Endothelial cell of umbilical vein (primary cell): ENCODE measurements at regions not wholly inside any gene's neighbourhood (a gene's known extent, or its start where the extent isn't known, plus 50 kb on each side); places are given as distances from the start of the nearest gene placed in this dataset.

ENCODE experiments used
- EZH2 ChIP-seq: IDR thresholded peaks from 2 replicates; pipeline ENCODE4 v1.6.1; 2012; ENCODE audit warnings: borderline replicate concordance, low read depth, mild to moderate bottlenecking, moderate library complexity, low read length, inconsistent platforms; ENCODE audit not compliant: severe bottlenecking
- GATA2 ChIP-seq: IDR thresholded peaks from 2 replicates; pipeline ENCODE4 v1.7.0; 2011; ENCODE audit warnings: low read depth, mild to moderate bottlenecking, moderate library complexity, mixed read lengths, low read length; ENCODE audit not compliant: insufficient read length, insufficient read depth
- JUN ChIP-seq: IDR thresholded peaks from 2 replicates; pipeline ENCODE4 v1.6.1; 2011; ENCODE audit warnings: borderline replicate concordance, low read depth; ENCODE audit not compliant: insufficient read length, insufficient read depth
- MYC ChIP-seq: IDR thresholded peaks from one replicate; pipeline ENCODE4 v1.6.1; 2011; ENCODE audit warnings: mild to moderate bottlenecking, low read depth, low read length
- POLR2A ChIP-seq: IDR thresholded peaks from 2 replicates; pipeline ENCODE4 v1.6.1; 2012; ENCODE audit warnings: low read depth, mild to moderate bottlenecking, control low read depth, low read length
- POLR2AphosphoS5 ChIP-seq: IDR thresholded peaks from 2 replicates; pipeline ENCODE4 v1.6.1; 2012; ENCODE audit warnings: low read depth, mild to moderate bottlenecking, control low read depth, low read length, moderate library complexity; ENCODE audit not compliant: insufficient read depth
- TF ChIP-seq, protein P1 (sequence below), 2 donors: IDR thresholded peaks; 1 replicate in 1 of 2; 2 replicates in 1 of 2; pipeline ENCODE4 v1.5.1; 2011; ENCODE audit warnings: low read length in 2 of 2, mild to moderate bottlenecking in 2 of 2, moderate library complexity in 2 of 2, control low read depth in 1 of 2, inconsistent platforms in 1 of 2, low read depth in 1 of 2; ENCODE audit not compliant: insufficient read depth in 1 of 2; ENCODE audit errors: extremely low read depth in 1 of 2
- TF ChIP-seq, protein P2 (sequence below): IDR thresholded peaks from 2 replicates; pipeline ENCODE4 v1.6.1; 2011; ENCODE audit not compliant: insufficient read depth, insufficient read length

DNA sequence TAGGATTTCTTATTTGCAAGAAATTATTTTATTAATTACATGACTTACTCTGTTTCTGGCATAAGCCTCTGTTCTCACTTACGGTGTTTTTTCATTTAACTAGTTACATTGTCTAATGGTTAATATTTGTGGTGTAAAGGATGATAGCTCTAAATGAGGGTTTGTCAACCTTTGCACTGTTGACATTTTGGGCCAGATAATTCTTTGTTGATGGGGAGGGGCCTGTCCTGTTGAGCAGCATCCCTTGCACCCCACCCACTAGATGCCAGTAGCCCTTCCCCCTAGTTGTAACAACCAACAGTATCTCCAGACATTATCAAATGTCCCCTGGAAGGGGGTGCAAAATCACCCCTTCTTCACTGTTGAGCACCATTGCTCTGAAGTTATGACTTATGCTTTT, 83.6 kb upstream of the SLC44A3 start:
- TF ChIP-seq, protein P1, sequence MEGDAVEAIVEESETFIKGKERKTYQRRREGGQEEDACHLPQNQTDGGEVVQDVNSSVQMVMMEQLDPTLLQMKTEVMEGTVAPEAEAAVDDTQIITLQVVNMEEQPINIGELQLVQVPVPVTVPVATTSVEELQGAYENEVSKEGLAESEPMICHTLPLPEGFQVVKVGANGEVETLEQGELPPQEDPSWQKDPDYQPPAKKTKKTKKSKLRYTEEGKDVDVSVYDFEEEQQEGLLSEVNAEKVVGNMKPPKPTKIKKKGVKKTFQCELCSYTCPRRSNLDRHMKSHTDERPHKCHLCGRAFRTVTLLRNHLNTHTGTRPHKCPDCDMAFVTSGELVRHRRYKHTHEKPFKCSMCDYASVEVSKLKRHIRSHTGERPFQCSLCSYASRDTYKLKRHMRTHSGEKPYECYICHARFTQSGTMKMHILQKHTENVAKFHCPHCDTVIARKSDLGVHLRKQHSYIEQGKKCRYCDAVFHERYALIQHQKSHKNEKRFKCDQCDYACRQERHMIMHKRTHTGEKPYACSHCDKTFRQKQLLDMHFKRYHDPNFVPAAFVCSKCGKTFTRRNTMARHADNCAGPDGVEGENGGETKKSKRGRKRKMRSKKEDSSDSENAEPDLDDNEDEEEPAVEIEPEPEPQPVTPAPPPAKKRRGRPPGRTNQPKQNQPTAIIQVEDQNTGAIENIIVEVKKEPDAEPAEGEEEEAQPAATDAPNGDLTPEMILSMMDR (IDR thresholded peaks at IDR 0.05; ENCODE audit: extremely low read depth in 1 of 2, insufficient read depth in 1 of 2, low read depth in 1 of 2, low read length in 2 of 2): no peak
- TF ChIP-seq GATA2 (no peak), POLR2A (no peak), POLR2AphosphoS5 (no peak), EZH2 (no peak), JUN (no peak), MYC (no peak)
- TF ChIP-seq, protein P2, sequence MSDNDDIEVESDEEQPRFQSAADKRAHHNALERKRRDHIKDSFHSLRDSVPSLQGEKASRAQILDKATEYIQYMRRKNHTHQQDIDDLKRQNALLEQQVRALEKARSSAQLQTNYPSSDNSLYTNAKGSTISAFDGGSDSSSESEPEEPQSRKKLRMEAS: no peak
